K562 (cell line): ENCODE measurements at regions not wholly inside any gene's neighbourhood (a gene's known extent, or its start where the extent isn't known, plus 50 kb on each side); places are given as distances from the start of the nearest gene placed in this dataset.
A peak's percentile ranks its signal among the peaks of the same experiment; 100 is the strongest.

Experiments
- ATAC-seq: fragments of 200-7000 bp; cut with Tn5 transposase; 3 replicates; pipeline ENCODE4 v1.9.1; 2020; ENCODE audit warnings: moderate library complexity
- BruUV-seq: library from RNA; stranded (reverse); fragments of 400-500 nt; replicated peaks from 2 replicates; lab custom pipeline; 2021; lab: Mats Ljungman, UMichigan
- CTCF ChIA-PET: fragments of 300-600 bp; formaldehyde crosslinking; extraction: SDS; loops from one replicate; lab custom pipeline; 2021; ENCODE audit warnings: low intra/inter-chr PET ratio; lab: Yijun Ruan, JAX
- POLR2A ChIA-PET: fragments of 300-600, 350-650 bp; sonication (Branson Sonifier 250); formaldehyde crosslinking; extraction: SDS; loops from one replicate; lab custom pipeline; 2021; ENCODE audit warnings: antibody characterized with exemption, inconsistent platforms; lab: Yijun Ruan, JAX
- DNase-seq, 4 experiments: peaks; one replicate each; pipeline versions ENCODE4 v3.0.0 to v3.0.0-alpha.2; 2011 to 2018; ENCODE audit warnings: low spot score in 3 of 4, mixed read lengths in 3 of 4; ENCODE audit errors: extremely low read depth in 1 of 4
- FAIRE-seq: peaks from 2 replicates; lab custom pipeline; 2011; peaks lifted over from hg19 to GRCh38; lab: Jason Lieb, UNC
- H2AFZ ChIP-seq: 2 replicates; pipeline ENCODE4 v1.6.0; 2011; ENCODE audit warnings: low read depth, low read length, control low read depth, inconsistent platforms
- H3K27ac ChIP-seq: fragments of 200-600 bp; 3 replicates; pipeline ENCODE4 v1.8.0; 2011; ENCODE audit warnings: low read depth, mild to moderate bottlenecking, control low read depth, inconsistent platforms, low read length, moderate library complexity, mixed read lengths; ENCODE audit errors: extremely low read depth
- H3K27me3 ChIP-seq, 2 experiments: fragments of 300-600 bp in 1 of 2; 2 replicates in 1 of 2; 3 replicates in 1 of 2; pipeline versions ENCODE4 v1.6.0 to v1.8.0; 2011; ENCODE audit warnings: inconsistent platforms in 2 of 2, low read length in 2 of 2, mild to moderate bottlenecking in 1 of 2, mixed read lengths in 1 of 2, moderate library complexity in 1 of 2; ENCODE audit not compliant: control insufficient read depth in 2 of 2, insufficient read depth in 2 of 2
- H3K36me3 ChIP-seq: fragments of 300-600 bp; 3 replicates; pipeline ENCODE4 v1.8.0; 2011; ENCODE audit warnings: mild to moderate bottlenecking, low read length, inconsistent platforms; ENCODE audit not compliant: control insufficient read depth, insufficient read depth
- H3K4me1 ChIP-seq, 2 experiments: fragments of 200-600 bp in 1 of 2; replicated peaks in 1 of 2; 2 replicates in 1 of 2; 3 replicates in 1 of 2; pipeline versions ENCODE4 v1.5.1 to v1.8.0; 2011; ENCODE audit warnings: inconsistent platforms in 2 of 2, low read length in 2 of 2, mild to moderate bottlenecking in 1 of 2, mixed read lengths in 1 of 2, moderate library complexity in 1 of 2; ENCODE audit not compliant: control insufficient read depth in 2 of 2, insufficient read depth in 2 of 2
- H3K4me2 ChIP-seq: 2 replicates; pipeline ENCODE4 v1.6.1; 2011; ENCODE audit warnings: low read length, control low read depth, inconsistent platforms, mixed read lengths; ENCODE audit not compliant: insufficient read depth
- H3K4me3 ChIP-seq: fragments of 200-600 bp; sonication (generic), shearing (Covaris generic); 2 replicates; pipeline ENCODE4 v1.5.1; 2016; ENCODE audit warnings: control low read depth, inconsistent platforms
- H3K79me2 ChIP-seq: fragments of 200-600 bp; 3 replicates; pipeline ENCODE4 v1.8.0; 2011; ENCODE audit warnings: low read length, inconsistent platforms; ENCODE audit not compliant: control insufficient read depth, insufficient read depth
- H3K9ac ChIP-seq, 2 experiments: 2 replicates each; pipeline versions ENCODE4 v1.6.0 to v1.6.1; 2011; ENCODE audit warnings: low read depth in 2 of 2, low read length in 2 of 2, control low read depth in 1 of 2, inconsistent platforms in 1 of 2, mild to moderate bottlenecking in 1 of 2, mixed read lengths in 1 of 2; ENCODE audit not compliant: insufficient read depth in 1 of 2
- H3K9me1 ChIP-seq: one replicate; pipeline ENCODE4 v1.6.0; 2011; ENCODE audit warnings: inconsistent platforms, mild to moderate bottlenecking, low read length, moderate library complexity; ENCODE audit not compliant: control insufficient read depth, insufficient read depth
- H3K9me3 ChIP-seq: replicated peaks from 2 replicates; pipeline ENCODE4 v1.5.1; 2011; ENCODE audit warnings: low read depth, low read length, inconsistent platforms; ENCODE audit not compliant: control insufficient read depth, insufficient read depth
- H4K20me1 ChIP-seq: replicated peaks from 2 replicates; pipeline ENCODE4 v1.6.1; 2011; ENCODE audit warnings: low read length, inconsistent platforms, mixed read lengths; ENCODE audit not compliant: control insufficient read depth, insufficient read depth
- ARHGAP35 ChIP-seq: fragments of 450-650 bp; IDR thresholded peaks from 2 replicates; pipeline ENCODE4 v1.6.1; 2018; ENCODE audit not compliant: partially characterized antibody
- C11orf30 ChIP-seq: fragments of 450-650 bp; IDR thresholded peaks from 2 replicates; pipeline ENCODE4 v1.6.1; 2016; ENCODE audit warnings: low read depth, mild to moderate bottlenecking
- E4F1 ChIP-seq: fragments of 250-450 bp; sonication (Bioruptor Pico); IDR thresholded peaks from 2 replicates; pipeline ENCODE4 v1.5.0; 2021; ENCODE audit warnings: mild to moderate bottlenecking, borderline replicate concordance
- HNRNPLL ChIP-seq: fragments of 200-400 bp; formaldehyde crosslinking; IDR thresholded peaks from 2 replicates; pipeline ENCODE4 v1.6.1; 2017; ENCODE audit warnings: low read length, low read depth, mild to moderate bottlenecking; ENCODE audit not compliant: poor library complexity, severe bottlenecking
- MAFF ChIP-seq: IDR thresholded peaks from 2 replicates; pipeline ENCODE4 v1.6.1; 2012; ENCODE audit warnings: low read length, improper control_type of control experiment
- MAFG ChIP-seq: fragments of 450-650 bp; conservative IDR thresholded peaks from 2 replicates; pipeline ENCODE4 v1.6.1; 2016; ENCODE audit warnings: missing genetic modification characterization, missing compliant biosample characterization
- MAFK ChIP-seq: IDR thresholded peaks from 2 replicates; pipeline ENCODE4 v1.6.1; 2011; ENCODE audit warnings: low read length, improper control_type of control experiment
- NCOA1 ChIP-seq: fragments of 450-650 bp; IDR thresholded peaks from 2 replicates; pipeline ENCODE4 v1.6.1; 2016; ENCODE audit warnings: low read depth
- NFE2 ChIP-seq: IDR thresholded peaks from 2 replicates; pipeline ENCODE4 v1.6.1; 2014; ENCODE audit warnings: antibody characterized with exemption, low read depth
- NFE2L1 ChIP-seq: fragments of 450-650 bp; IDR thresholded peaks from 2 replicates; pipeline ENCODE4 v1.6.1; 2016; ENCODE audit warnings: missing genetic modification characterization, low read depth, mild to moderate bottlenecking, missing compliant biosample characterization, moderate library complexity, borderline replicate concordance
- OTX1 ChIP-seq: fragments of 450-650 bp; formaldehyde crosslinking; IDR thresholded peaks from 2 replicates; pipeline ENCODE4 v1.4.0; 2022; ENCODE audit warnings: mild to moderate bottlenecking
- PML ChIP-seq: IDR thresholded peaks from 2 replicates; pipeline ENCODE4 v1.6.1; 2012; ENCODE audit warnings: low read length, inconsistent platforms
- POLR3A ChIP-seq: IDR thresholded peaks from 2 replicates; pipeline ENCODE4 v1.6.1; 2011; ENCODE audit warnings: borderline replicate concordance, mild to moderate bottlenecking, moderate library complexity; ENCODE audit not compliant: insufficient read length, insufficient read depth; ENCODE audit errors: extremely low read depth
- POU5F1 ChIP-seq: fragments of 150-350 bp; IDR thresholded peaks from 2 replicates; pipeline ENCODE4 v1.6.1; 2014; ENCODE audit warnings: borderline replicate concordance, low read length, low read depth, mild to moderate bottlenecking; ENCODE audit not compliant: partially characterized antibody
- TAF7 ChIP-seq: fragments of 450-650 bp; IDR thresholded peaks from 2 replicates; pipeline ENCODE4 v1.6.1; 2016; ENCODE audit warnings: missing genetic modification characterization, missing compliant biosample characterization
- ZBTB8A ChIP-seq: fragments of 450-650 bp; IDR thresholded peaks from 2 replicates; pipeline ENCODE4 v1.6.1; 2018; ENCODE audit warnings: mild to moderate bottlenecking, moderate library complexity; ENCODE audit not compliant: partially characterized antibody
- ZNF316 ChIP-seq: fragments of 450-650 bp; IDR thresholded peaks from 2 replicates; pipeline ENCODE4 v1.6.1; 2016
- ZSCAN29 ChIP-seq: fragments of 450-650 bp; IDR thresholded peaks from 2 replicates; pipeline ENCODE4 v1.6.1; 2017
- WGBS: fragments of 100-300 bp; shearing (Covaris generic); methylation state at CpG from one replicate; pipeline ENCODE4 v1.1.6; 2016; ENCODE audit warnings: low coverage, mixed read lengths; ENCODE audit not compliant: insufficient coverage; ENCODE audit errors: missing lambda C conversion rate; 5-methylcytosine and 5-hydroxymethylcytosine counted together
- in situ Hi-C: fragments of 300-500 bp; cut with MboI; formaldehyde crosslinking; loops from 4 replicates; pipeline ENCODE4 v1.15.0; 2018; ENCODE audit warnings: inconsistent platforms, mixed read lengths
- intact Hi-C: fragments of 100-400 bp; cut with micrococcal nuclease; formaldehyde crosslinking; loops from 2 replicates; pipeline ENCODE4 v1.14.2; 2022

- H3K9ac ChIP-seq = no peak overlapping the region
- POLR2A ChIA-PET = no interaction called here
- intact Hi-C loops (no loop called here), in situ Hi-C loops (no loop called here)
- TF ChIP-seq ZNF316 (peak; percentile 93), OTX1 (no peak), PML (no peak), NFE2 (peak; percentile 75), MAFF (peak; percentile 95), C11orf30 (peak; percentile 83), MAFG (peak; percentile 91), MAFK (peak; percentile 94), NFE2L1 (tag) (peak; percentile 41; the same call in 1 of the 2 replicates)
- TF ChIP-seq, all 486 proteins: peak for 7
- H3K36me3 ChIP-seq = no peaks in the 10 kb centered on the region
- H4K20me1 ChIP-seq = no peaks in the 10 kb centered on the region
- H3K4me2 ChIP-seq = no peak overlapping the region
- no peak overlapping the region for H3K27ac ChIP-seq
- 2% methylated on average over 8 of the region's 8 CpGs for WGBS
- H3K9me3 ChIP-seq = no peaks in the 10 kb centered on the region
- no peaks in the 10 kb centered on the region for H3K4me1 ChIP-seq
- CTCF ChIA-PET = no interaction called here
- no peak for DNase-seq
- H3K4me3 ChIP-seq = no peak overlapping the region
- no peaks in the 10 kb centered on the region for H3K27me3 ChIP-seq
- FAIRE-seq = no peak
- H2AFZ ChIP-seq = no peak overlapping the region
- H3K79me2 ChIP-seq = no peaks in the 10 kb centered on the region
- no TSS peak for BruUV-seq
- ATAC-seq = no peak
- no peaks in the 10 kb centered on the region for H3K9me1 ChIP-seq
Observed at GRCh38 chr5:167937635-167937998, 353.8 kb upstream of the WWC1 start.

DNA sequence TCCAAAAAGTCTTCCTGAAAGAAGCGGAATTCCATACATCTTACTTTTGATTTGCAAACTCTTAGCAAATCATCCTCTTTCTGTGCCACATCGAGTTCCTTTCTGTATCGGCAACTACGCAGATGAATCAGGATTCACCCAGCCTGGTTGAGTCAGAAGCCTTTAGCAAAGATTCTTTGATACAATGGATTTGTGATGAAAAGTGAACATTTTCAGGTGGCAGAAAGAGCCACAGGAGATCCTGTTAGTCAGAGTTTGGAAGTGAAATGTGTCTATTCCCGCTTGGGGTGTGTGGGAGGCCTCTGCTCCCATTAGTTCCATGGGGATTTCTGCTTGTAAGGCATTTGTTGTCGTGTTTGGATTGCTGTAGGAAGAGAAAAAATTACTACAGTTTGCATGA, 351.8 kb upstream of the WWC1 start:
- Histone ChIP-seq H3K9me1 (no peaks in the 10 kb centered on the region), H3K9me3 (no peaks in the 10 kb centered on the region), H3K36me3 (no peaks in the 10 kb centered on the region), H3K4me1 (no peaks in the 10 kb centered on the region), H3K27me3 (no peaks in the 10 kb centered on the region), H3K9ac (no peak overlapping the region), H3K79me2 (no peaks in the 10 kb centered on the region), H4K20me1 (no peaks in the 10 kb centered on the region), H3K4me3 (no peak overlapping the region), H3K27ac (no peak overlapping the region), H2AFZ (no peak overlapping the region), H3K4me2 (no peak overlapping the region)
- FAIRE-seq (no peak), ATAC-seq (no peak), DNase-seq (no peak)
- 3% methylated on average over 6 of the region's 6 CpGs for WGBS
- ChIA-PET POLR2A (no interaction called here), CTCF (no interaction called here)
- in situ Hi-C loops = no loop called here
- intact Hi-C loops = no loop called here
- BruUV-seq = no TSS peak
- no peak for TF ChIP-seq ZSCAN29
- TF ChIP-seq ZBTB8A = no peak
- no peak for TF ChIP-seq ARHGAP35
- no peak for TF ChIP-seq NFE2
- no peak for TF ChIP-seq NCOA1
- TF ChIP-seq HNRNPLL = no peak
- no peak for TF ChIP-seq POLR3A
- TF ChIP-seq POU5F1 = no peak
- TF ChIP-seq E4F1 (CRISPR knock-in tag) = no peak
- no peak for TF ChIP-seq TAF7 (tag)
